Endothelial cell of umbilical vein (primary cell): ENCODE measurements at regions not wholly inside any gene's neighbourhood (a gene's known extent, or its start where the extent isn't known, plus 50 kb on each side); places are given as distances from the start of the nearest gene placed in this dataset.
"Not testable (repeated sequence)": the region's sequence is repeated elsewhere in the genome, so short reads cannot be mapped to it uniquely, and the experiment has no call there.

ENCODE experiments used
- BruUV-seq: library from RNA; stranded (reverse); fragments of 400-500 nt; replicated peaks from 2 replicates; lab custom pipeline; 2021; lab: Mats Ljungman, UMichigan
- CTCF ChIA-PET: fragments of 300-600, 350-600 bp; sonication (Branson Sonifier 250); formaldehyde crosslinking; loops from one replicate; lab custom pipeline; 2021; ENCODE audit warnings: antibody characterized with exemption, inconsistent platforms; lab: Charles Lee
- POLR2A ChIA-PET: fragments of 300-600, 350-600 bp; sonication (Branson Sonifier 250); formaldehyde crosslinking; loops from one replicate; lab custom pipeline; 2021; ENCODE audit warnings: antibody characterized with exemption, inconsistent platforms; lab: Charles Lee
- DNase-seq: peaks from one replicate; pipeline ENCODE4 v3.0.0-alpha.2; 2011; ENCODE audit warnings: low read depth, low spot score
- FAIRE-seq: peaks from 2 replicates; lab custom pipeline; 2011; peaks lifted over from hg19 to GRCh38; lab: Jason Lieb, UNC
- H2AFZ ChIP-seq: 2 replicates; pipeline ENCODE4 v1.6.0; 2012; ENCODE audit warnings: low read depth, low read length, control low read depth, inconsistent platforms
- H3K27ac ChIP-seq: 2 replicates; pipeline ENCODE4 v1.5.1; 2011; ENCODE audit warnings: low read depth, mild to moderate bottlenecking, control low read depth, low read length, moderate library complexity; ENCODE audit not compliant: insufficient read depth
- H3K27me3 ChIP-seq, 2 experiments: 2 replicates each; pipeline versions ENCODE4 v1.6.0 to v1.6.1; 2011; ENCODE audit warnings: low read length in 2 of 2, mixed read lengths in 1 of 2; ENCODE audit not compliant: control insufficient read depth in 2 of 2, insufficient read depth in 2 of 2
- H3K36me3 ChIP-seq, 2 experiments: 2 replicates in 1 of 2; 3 replicates in 1 of 2; pipeline ENCODE4 v1.5.1; 2011; ENCODE audit warnings: low read length in 2 of 2, mild to moderate bottlenecking in 1 of 2, moderate library complexity in 1 of 2; ENCODE audit not compliant: control insufficient read depth in 2 of 2, insufficient read depth in 2 of 2; ENCODE audit errors: extremely low read depth in 1 of 2
- H3K4me1 ChIP-seq: 3 replicates; pipeline ENCODE4 v1.5.1; 2011; ENCODE audit warnings: mild to moderate bottlenecking, low read length; ENCODE audit not compliant: control insufficient read depth, insufficient read depth; ENCODE audit errors: extremely low read depth
- H3K4me2 ChIP-seq: 2 replicates; pipeline ENCODE4 v1.6.1; 2011; ENCODE audit warnings: low read length, control low read depth, mixed read lengths; ENCODE audit not compliant: insufficient read depth
- H3K4me3 ChIP-seq, 3 experiments: fragments of 200-600 bp in 1 of 3; sonication (generic), shearing (Covaris generic) in 1 of 3; replicated peaks in 1 of 3; 2 replicates each; pipeline ENCODE4 v1.5.1; 2011 to 2016; ENCODE audit warnings: control low read depth in 3 of 3, low read length in 3 of 3, mild to moderate bottlenecking in 2 of 3, inconsistent platforms in 1 of 3, low read depth in 1 of 3, moderate library complexity in 1 of 3; ENCODE audit not compliant: insufficient read depth in 1 of 3
- H3K79me2 ChIP-seq: 2 replicates; pipeline ENCODE4 v1.6.0; 2012; ENCODE audit warnings: low read length, inconsistent platforms; ENCODE audit not compliant: control insufficient read depth, insufficient read depth
- H3K9ac ChIP-seq: replicated peaks from 2 replicates; pipeline ENCODE3; 2011; ENCODE audit warnings: low read length, control low read depth; ENCODE audit not compliant: insufficient read depth; ENCODE audit errors: extremely low read depth
- H3K9me1 ChIP-seq: replicated peaks from 3 replicates; pipeline ENCODE4 v1.6.0; 2011; ENCODE audit warnings: mild to moderate bottlenecking, low read length; ENCODE audit not compliant: control insufficient read depth, insufficient read depth; ENCODE audit errors: extremely low read depth
- H3K9me3 ChIP-seq: replicated peaks from 2 replicates; pipeline ENCODE4 v1.5.1; 2012; ENCODE audit warnings: low read length, inconsistent platforms; ENCODE audit not compliant: control insufficient read depth, insufficient read depth
- H4K20me1 ChIP-seq: replicated peaks from 2 replicates; pipeline ENCODE3; 2011; ENCODE audit warnings: mild to moderate bottlenecking, low read length; ENCODE audit not compliant: control insufficient read depth, insufficient read depth; ENCODE audit errors: extremely low read depth
- CTCF ChIP-seq, 2 donors: IDR thresholded peaks; 1 replicate in 1 of 2; 2 replicates in 1 of 2; pipeline ENCODE4 v1.5.1; 2011; ENCODE audit warnings: low read length in 2 of 2, mild to moderate bottlenecking in 2 of 2, moderate library complexity in 2 of 2, control low read depth in 1 of 2, inconsistent platforms in 1 of 2, low read depth in 1 of 2; ENCODE audit not compliant: insufficient read depth in 1 of 2; ENCODE audit errors: extremely low read depth in 1 of 2
- FOS ChIP-seq: IDR thresholded peaks from 2 replicates; pipeline ENCODE4 v1.6.1; 2011; ENCODE audit warnings: mild to moderate bottlenecking, low read length, moderate library complexity, borderline replicate concordance; ENCODE audit not compliant: insufficient read depth
- GATA2 ChIP-seq: IDR thresholded peaks from 2 replicates; pipeline ENCODE4 v1.7.0; 2011; ENCODE audit warnings: low read depth, mild to moderate bottlenecking, moderate library complexity, mixed read lengths, low read length; ENCODE audit not compliant: insufficient read length, insufficient read depth
- MAX ChIP-seq: IDR thresholded peaks from 2 replicates; pipeline ENCODE4 v1.6.1; 2011; ENCODE audit not compliant: insufficient read depth, insufficient read length
- MYC ChIP-seq: IDR thresholded peaks from one replicate; pipeline ENCODE4 v1.6.1; 2011; ENCODE audit warnings: mild to moderate bottlenecking, low read depth, low read length
- POLR2A ChIP-seq: IDR thresholded peaks from 2 replicates; pipeline ENCODE4 v1.6.1; 2012; ENCODE audit warnings: low read depth, mild to moderate bottlenecking, control low read depth, low read length
- POLR2AphosphoS5 ChIP-seq: IDR thresholded peaks from 2 replicates; pipeline ENCODE4 v1.6.1; 2012; ENCODE audit warnings: low read depth, mild to moderate bottlenecking, control low read depth, low read length, moderate library complexity; ENCODE audit not compliant: insufficient read depth
- dilution Hi-C: fragments of 300-500 bp; cut with MboI; formaldehyde crosslinking; loops from one replicate; pipeline ENCODE4 v1.15.0; 2019; ENCODE audit warnings: low sequenced_read_pairs; ENCODE audit not compliant: extremely low pct_ligation_motif_present
- intact Hi-C: fragments of 100-400 bp; cut with micrococcal nuclease; formaldehyde crosslinking; loops from one replicate; pipeline ENCODE4 v1.10.0; 2022

- H3K27me3 ChIP-seq, result peaks cover 19 to 21% of the 10 kb centered on the region in 2 experiments
- ChIA-PET CTCF (interaction anchor here (0.6 kb wide), 1 partner anchor 9 kb away, joined by 3 read pairs; no protein-coding TSS in a partner anchor), POLR2A (no interaction called here)
- H2AFZ ChIP-seq, result no peak overlapping the region
- H3K4me3 ChIP-seq, result no peak overlapping the region
- no peaks in the 10 kb centered on the region for H4K20me1 ChIP-seq
- H3K36me3 ChIP-seq, result no peaks in the 10 kb centered on the region
- H3K4me2 ChIP-seq, result no peak overlapping the region
- H3K9me1 ChIP-seq, result no peaks in the 10 kb centered on the region
- no peak overlapping the region for H3K9ac ChIP-seq
- TF ChIP-seq POLR2AphosphoS5, result no peak
- no peak for TF ChIP-seq POLR2A
- no peak for TF ChIP-seq MAX
- TF ChIP-seq MYC, result no peak
- TF ChIP-seq FOS, result no peak
- TF ChIP-seq CTCF (IDR thresholded peaks at IDR 0.05; ENCODE audit: extremely low read depth in 1 of 2, insufficient read depth in 1 of 2, low read depth in 1 of 2, low read length in 2 of 2), result no peak
- TF ChIP-seq GATA2, result no peak
- no peak overlapping the region for H3K27ac ChIP-seq
- no TSS peak for BruUV-seq
- DNase-seq, result no peak
- no peaks in the 10 kb centered on the region for H3K4me1 ChIP-seq
- dilution Hi-C loops (no loop called here), intact Hi-C loops (no loop called here)
- FAIRE-seq, result no peak
- H3K9me3 ChIP-seq, result no peaks in the 10 kb centered on the region
- H3K79me2 ChIP-seq, result no peaks in the 10 kb centered on the region
Measured at GRCh38 chr13:50136678-50137077, 121.4 kb downstream of the KCNRG start.

- H3K27me3 ChIP-seq, POLR2A ChIA-PET, H2AFZ ChIP-seq, dilution Hi-C loops, H3K4me1 ChIP-seq, H3K4me3 ChIP-seq, BruUV-seq, DNase-seq, H3K27ac ChIP-seq, H3K9me1 ChIP-seq, H3K79me2 ChIP-seq, H3K36me3 ChIP-seq, H3K4me2 ChIP-seq, FAIRE-seq, intact Hi-C loops, H3K9ac ChIP-seq, H3K9me3 ChIP-seq, H4K20me1 ChIP-seq, CTCF ChIA-PET: not testable (repeated sequence)
Measured at GRCh38 chr13:50139435-50139934, 124.2 kb downstream of the KCNRG start.
